NB4 (cell line): ENCODE measurements at regions not wholly inside any gene's neighbourhood (a gene's known extent, or its start where the extent isn't known, plus 50 kb on each side); places are given as distances from the start of the nearest gene placed in this dataset.

Source experiments
- DNase-seq: peaks from one replicate; pipeline ENCODE4 v3.0.0; 2010; ENCODE audit warnings: low read depth
- H3K4me3 ChIP-seq: one replicate; pipeline ENCODE4 v1.5.1; 2011; ENCODE audit warnings: mild to moderate bottlenecking, low read depth, low read length, moderate library complexity
- MAX ChIP-seq: IDR thresholded peaks from 2 replicates; pipeline ENCODE4 v1.6.1; 2011; ENCODE audit warnings: low read depth, low read length
- MYC ChIP-seq: IDR thresholded peaks from 2 replicates; pipeline ENCODE4 v1.6.1; 2011; ENCODE audit warnings: low read depth, low read length
- POLR2A ChIP-seq: IDR thresholded peaks from 2 replicates; pipeline ENCODE4 v1.6.1; 2011; ENCODE audit warnings: mild to moderate bottlenecking; ENCODE audit not compliant: insufficient read length; ENCODE audit errors: extremely low read depth
- TF ChIP-seq, protein P1 (sequence below): IDR thresholded peaks from one replicate; pipeline ENCODE4 v1.5.1; 2012; ENCODE audit warnings: low read depth, low read length

DNA sequence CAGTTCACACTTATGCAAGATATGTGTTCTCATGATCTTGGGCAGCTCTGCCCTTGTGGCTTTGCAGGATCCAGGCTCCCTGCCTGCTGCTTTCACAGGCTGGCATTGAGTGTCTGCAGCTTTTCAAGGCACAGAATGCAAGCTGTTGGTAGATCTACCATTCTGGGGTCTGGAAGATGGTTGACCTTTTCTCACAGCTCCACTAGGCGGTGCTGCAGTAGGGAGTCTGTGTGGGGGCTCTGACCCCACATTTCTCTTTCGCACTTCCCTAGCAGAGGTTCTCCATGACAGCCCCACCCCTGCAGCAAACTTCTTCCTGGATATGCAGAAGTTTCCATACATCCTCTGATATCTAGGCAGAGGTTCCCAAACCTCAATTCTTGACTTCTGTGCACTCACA is 500.5 kb downstream of the BRINP3 start:
- no peak overlapping the region for H3K4me3 ChIP-seq
- TF ChIP-seq, protein P1, sequence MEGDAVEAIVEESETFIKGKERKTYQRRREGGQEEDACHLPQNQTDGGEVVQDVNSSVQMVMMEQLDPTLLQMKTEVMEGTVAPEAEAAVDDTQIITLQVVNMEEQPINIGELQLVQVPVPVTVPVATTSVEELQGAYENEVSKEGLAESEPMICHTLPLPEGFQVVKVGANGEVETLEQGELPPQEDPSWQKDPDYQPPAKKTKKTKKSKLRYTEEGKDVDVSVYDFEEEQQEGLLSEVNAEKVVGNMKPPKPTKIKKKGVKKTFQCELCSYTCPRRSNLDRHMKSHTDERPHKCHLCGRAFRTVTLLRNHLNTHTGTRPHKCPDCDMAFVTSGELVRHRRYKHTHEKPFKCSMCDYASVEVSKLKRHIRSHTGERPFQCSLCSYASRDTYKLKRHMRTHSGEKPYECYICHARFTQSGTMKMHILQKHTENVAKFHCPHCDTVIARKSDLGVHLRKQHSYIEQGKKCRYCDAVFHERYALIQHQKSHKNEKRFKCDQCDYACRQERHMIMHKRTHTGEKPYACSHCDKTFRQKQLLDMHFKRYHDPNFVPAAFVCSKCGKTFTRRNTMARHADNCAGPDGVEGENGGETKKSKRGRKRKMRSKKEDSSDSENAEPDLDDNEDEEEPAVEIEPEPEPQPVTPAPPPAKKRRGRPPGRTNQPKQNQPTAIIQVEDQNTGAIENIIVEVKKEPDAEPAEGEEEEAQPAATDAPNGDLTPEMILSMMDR: no peak
- no peak for TF ChIP-seq POLR2A
- TF ChIP-seq MYC: no peak
- TF ChIP-seq MAX: no peak
- DNase-seq: no peak

DNA sequence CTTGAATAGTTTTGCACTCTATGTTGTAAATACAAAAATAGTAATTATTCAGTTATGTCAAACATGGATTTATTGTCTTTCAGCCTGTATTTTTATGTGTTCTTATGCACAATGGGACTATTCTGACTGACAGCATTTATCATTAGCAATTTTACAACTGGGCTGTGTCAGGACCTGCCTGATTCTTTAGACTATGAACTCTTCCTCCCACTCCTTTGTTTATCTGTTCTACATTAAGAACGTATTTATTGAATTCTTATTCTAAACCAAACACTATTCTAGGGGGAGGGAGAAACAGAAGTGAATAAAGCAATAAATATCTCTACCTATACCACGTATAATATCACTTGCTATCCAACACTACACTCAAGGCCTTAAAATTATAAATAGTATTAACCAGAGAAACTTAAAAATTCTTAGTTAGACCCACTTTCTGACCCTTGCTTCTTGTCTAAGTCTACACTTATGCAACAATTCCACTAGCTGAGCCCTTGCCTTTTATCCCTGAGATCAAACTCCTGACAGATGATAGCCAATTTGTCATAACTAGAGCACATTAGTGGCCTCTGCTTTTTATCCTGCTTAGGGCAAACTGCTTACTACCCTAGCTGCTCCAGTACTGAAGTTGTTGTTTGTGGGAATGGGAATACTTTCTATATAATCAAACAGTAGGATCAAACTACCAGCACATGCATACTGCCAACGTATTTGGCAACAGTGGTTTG is 494.3 kb downstream of the BRINP3 start:
- DNase-seq: no peak
- H3K4me3 ChIP-seq: no peak overlapping the region
- TF ChIP-seq MYC (no peak), MAX (no peak), POLR2A (no peak)
- TF ChIP-seq, protein P1: no peak

GRCh38 chr1:189986516-189986915 is 491.1 kb downstream of the BRINP3 start:
- no peak for DNase-seq
- TF ChIP-seq, protein P1: no peak
- TF ChIP-seq MYC (no peak), POLR2A (no peak), MAX (no peak)
- H3K4me3 ChIP-seq: no peak overlapping the region

DNA sequence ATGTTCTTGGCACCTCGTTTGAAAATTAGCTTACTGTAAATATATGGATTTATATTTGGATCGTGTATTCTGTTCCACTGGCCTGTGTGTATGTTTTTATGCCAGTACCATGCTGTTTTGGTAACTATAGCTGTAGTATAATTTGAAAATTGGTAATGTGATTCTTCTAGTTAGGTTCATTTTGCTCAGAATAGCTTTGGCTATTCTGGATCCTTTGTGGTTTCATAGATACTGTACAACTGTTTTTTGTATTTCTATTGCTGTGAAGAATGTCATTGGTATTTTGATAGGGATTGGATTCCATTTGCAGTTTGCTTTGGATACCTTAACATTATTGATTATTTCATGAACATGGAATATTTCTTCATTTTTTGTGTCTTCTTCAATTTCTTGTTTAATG is 490.2 kb downstream of the BRINP3 start:
- TF ChIP-seq POLR2A (no peak), MYC (no peak), MAX (no peak)
- TF ChIP-seq, protein P1: no peak
- no peak overlapping the region for H3K4me3 ChIP-seq
- no peak for DNase-seq

GRCh38 chr1:189992856-189993255 is 484.8 kb downstream of the BRINP3 start:
- no peak for DNase-seq
- no peak overlapping the region for H3K4me3 ChIP-seq
- no peak for TF ChIP-seq MAX
- TF ChIP-seq, protein P1: no peak
- TF ChIP-seq MYC: no peak
- no peak for TF ChIP-seq POLR2A

DNA sequence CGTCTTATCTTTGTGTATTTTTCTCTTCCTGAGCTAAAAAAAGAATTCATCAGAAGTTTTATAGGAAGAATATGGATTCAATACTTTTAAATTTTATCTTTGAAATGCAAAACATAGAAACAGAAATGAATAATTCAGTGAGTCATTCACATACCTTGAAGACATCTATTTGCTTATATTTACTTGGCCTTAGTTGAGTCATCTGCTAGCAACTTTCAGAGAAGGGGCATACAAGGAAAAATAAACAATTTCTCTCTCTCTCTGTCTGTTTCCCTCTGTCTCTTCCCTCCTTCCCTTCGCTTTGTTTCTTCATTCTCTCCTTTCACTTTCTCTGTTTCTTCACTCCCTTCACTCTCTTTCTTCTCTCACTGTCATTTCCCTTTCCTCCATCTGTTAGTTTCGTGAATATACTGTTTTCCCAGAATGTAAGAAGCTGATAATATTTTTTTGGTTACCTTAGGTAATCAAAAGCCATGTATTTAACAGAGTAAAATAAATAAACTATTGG is 477.2 kb downstream of the BRINP3 start:
- DNase-seq: no peak
- H3K4me3 ChIP-seq: no peak overlapping the region
- TF ChIP-seq MAX (no peak), MYC (no peak), POLR2A (no peak)
- TF ChIP-seq, protein P1: no peak
